Adrenal gland (tissue), 5 donors: ENCODE measurements at regions not wholly inside any gene's neighbourhood (a gene's known extent, or its start where the extent isn't known, plus 50 kb on each side); places are given as distances from the start of the nearest gene placed in this dataset.
A peak's percentile ranks its signal among the peaks of the same experiment; 100 is the strongest.

ENCODE experiments used
- POLR2A ChIP-seq, 2 donors: fragments of 450-650 bp; IDR thresholded peaks; one replicate each; pipeline ENCODE4 v1.6.1; 2017; ENCODE audit warnings: antibody characterized with exemption in 2 of 2, mild to moderate bottlenecking in 2 of 2, moderate library complexity in 1 of 2
- TF ChIP-seq, protein P1 (sequence below), 6 experiments: fragments of 450-650 bp in 4 of 6; fragments of 200-600 bp in 2 of 6; sonication (generic) in 1 of 6; IDR thresholded peaks; 1 replicate in 5 of 6; 2 replicates in 1 of 6; pipeline versions ENCODE4 v1.5.1 to v1.8.0; 2016 to 2021; ENCODE audit warnings: antibody characterized with exemption in 6 of 6, mild to moderate bottlenecking in 2 of 6, moderate library complexity in 1 of 6
- donor health status: DM: no; HTN: no; CAD: no.

DNA sequence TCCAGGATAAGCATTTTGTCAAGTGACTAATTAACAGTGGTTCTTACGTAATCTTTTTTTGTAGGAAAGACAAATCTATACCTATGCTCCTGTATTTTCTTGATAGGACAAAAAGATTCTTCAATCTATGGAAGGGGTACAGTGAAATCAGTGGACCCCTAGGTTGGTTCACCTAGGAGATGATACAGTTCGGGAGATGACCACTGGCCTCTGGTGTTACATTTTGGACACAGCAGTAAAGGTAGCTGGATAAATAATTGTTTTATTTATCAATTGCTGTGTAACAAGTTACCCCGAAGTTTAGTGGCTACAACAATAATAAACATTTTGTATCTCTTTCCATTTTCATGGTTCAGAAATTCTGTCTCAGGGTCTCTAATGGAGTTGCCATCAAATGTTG, 288.2 kb upstream of the MAGI2 start:
- TF ChIP-seq, protein P1, sequence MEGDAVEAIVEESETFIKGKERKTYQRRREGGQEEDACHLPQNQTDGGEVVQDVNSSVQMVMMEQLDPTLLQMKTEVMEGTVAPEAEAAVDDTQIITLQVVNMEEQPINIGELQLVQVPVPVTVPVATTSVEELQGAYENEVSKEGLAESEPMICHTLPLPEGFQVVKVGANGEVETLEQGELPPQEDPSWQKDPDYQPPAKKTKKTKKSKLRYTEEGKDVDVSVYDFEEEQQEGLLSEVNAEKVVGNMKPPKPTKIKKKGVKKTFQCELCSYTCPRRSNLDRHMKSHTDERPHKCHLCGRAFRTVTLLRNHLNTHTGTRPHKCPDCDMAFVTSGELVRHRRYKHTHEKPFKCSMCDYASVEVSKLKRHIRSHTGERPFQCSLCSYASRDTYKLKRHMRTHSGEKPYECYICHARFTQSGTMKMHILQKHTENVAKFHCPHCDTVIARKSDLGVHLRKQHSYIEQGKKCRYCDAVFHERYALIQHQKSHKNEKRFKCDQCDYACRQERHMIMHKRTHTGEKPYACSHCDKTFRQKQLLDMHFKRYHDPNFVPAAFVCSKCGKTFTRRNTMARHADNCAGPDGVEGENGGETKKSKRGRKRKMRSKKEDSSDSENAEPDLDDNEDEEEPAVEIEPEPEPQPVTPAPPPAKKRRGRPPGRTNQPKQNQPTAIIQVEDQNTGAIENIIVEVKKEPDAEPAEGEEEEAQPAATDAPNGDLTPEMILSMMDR (IDR thresholded peaks at IDR 0.05): peak in 5 of 6 experiments; percentile 21 to 44 (median 41)
- TF ChIP-seq POLR2A (IDR thresholded peaks at IDR 0.05): no peak
